HG03103 (cell line): ENCODE measurements at regions not wholly inside any gene's neighbourhood (a gene's known extent, or its start where the extent isn't known, plus 50 kb on each side); places are given as distances from the start of the nearest gene placed in this dataset.

ENCODE experiments used
- ATAC-seq: cut with Tn5 transposase; IDR thresholded peaks from one replicate; pipeline ENCODE4 v1.9.1; 2021; ENCODE audit warnings: low read depth; ENCODE audit not compliant: unreplicated experiment

- peak; percentile 88 for ATAC-seq
These were observed 51.1 kb upstream of the UNC5C start for GRCh38 chr4:95599777-95600400.
